GM19438 (cell line): ENCODE measurements at regions not wholly inside any gene's neighbourhood (a gene's known extent, or its start where the extent isn't known, plus 50 kb on each side); places are given as distances from the start of the nearest gene placed in this dataset.

Experiments used
- ATAC-seq: cut with Tn5 transposase; IDR thresholded peaks from one replicate; pipeline ENCODE4 v1.9.1; 2021; ENCODE audit warnings: low read depth; ENCODE audit not compliant: unreplicated experiment

DNA sequence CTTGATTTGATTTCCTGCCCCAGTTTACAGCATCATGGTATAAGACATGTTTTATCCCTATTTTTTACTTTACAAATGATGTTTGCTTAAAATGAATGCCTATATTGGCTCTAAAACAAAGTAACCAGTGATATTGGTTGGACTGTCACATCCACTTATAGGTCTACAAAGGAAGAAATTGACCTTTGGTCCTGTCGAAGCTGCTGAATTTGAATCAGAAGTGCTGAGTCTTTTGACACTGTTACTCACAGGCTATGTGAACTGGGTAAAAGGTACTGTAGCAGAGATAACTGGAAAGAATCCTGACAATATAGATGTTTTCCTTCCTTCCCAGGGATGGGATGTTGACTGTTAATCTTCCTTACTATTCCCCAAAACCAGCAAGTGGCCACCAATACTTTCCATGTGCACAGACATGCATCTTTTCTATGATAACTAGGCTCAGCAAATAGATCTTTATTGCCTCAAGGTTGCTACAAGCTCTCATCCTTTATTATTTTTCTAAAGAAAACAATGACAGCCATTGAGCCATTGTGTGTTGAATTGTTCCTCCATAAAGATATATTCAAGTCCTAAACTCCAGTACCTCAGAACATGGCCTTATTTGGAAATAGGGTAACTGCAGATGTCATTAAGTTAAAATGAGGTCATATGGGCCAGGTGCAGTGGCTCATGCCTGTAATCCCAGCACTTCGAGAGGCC is 175.9 kb upstream of the NR5A2 start:
- no peak for ATAC-seq

DNA sequence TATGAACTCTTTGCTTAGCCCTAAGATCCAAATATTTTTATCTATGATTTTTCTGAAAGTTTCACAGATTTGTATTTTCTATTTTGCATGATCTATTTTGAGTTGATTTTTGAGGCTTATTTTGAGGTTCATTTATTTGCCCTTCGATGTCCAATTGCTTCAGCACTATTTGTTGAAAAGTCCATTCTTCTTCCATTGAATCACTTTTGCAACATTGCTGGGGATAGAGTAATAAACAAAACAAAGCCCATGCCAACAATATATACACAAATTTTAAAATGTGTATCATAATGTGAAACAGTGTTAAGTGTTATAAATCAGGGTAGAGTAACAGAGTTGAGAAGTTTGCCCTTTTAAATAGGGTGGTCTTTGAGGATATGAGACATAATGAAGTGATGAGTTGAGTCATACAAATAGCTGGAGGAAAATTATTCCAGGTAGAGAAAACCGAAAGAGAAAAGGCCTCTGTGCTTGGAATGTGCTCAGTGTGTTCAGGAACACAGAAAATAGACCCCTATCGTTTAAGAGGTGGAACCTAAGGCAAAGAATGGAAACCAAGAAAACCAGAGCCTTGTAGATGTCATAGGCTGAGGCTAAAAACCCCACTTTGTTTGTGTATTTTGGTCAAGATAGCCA is 172.7 kb upstream of the NR5A2 start:
- no peak for ATAC-seq

DNA sequence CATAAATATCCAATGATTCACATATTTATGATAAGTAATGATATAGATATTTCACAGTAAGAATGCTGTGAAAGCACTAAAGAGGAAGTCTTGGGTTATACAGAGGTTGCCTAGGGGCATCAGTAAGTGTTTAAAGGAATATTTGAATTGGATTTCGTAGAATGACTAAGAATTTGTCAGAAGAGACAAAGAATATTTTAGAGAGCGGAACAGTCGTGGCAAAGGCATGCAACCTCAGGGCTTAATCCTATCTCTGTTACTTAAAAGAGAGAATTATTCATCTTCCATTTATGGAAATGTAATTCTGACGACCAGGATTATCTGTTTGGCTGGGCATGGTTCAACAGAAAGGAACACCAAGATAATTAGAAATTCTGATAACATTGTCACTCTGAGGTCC is 171.9 kb upstream of the NR5A2 start:
- ATAC-seq: no peak

DNA sequence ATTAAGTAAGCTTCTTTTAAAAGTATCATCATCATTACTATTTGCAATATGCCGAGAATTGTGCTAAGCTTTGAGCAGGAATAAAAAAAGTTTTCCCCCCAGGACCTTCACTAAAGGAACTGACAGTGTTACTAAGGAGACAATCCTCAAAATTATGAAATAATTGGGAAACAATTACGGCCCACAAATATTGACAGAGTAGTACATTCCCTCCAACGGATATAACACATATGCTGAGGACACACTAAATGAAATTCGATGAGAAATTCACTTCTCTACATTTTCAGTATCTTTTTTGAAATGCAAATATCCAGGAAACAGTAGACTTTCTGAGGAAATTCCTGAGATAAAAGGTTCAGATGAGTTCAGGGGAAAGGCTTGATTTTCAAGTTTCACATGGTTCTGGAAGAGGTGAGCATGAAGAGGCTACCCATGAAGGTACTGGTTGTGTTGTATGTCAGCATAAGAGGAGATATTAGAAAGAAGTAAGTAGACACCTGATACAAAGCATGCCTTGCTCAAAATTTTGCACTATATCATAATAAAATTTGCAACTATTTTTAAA is 171.2 kb upstream of the NR5A2 start:
- no peak for ATAC-seq

DNA sequence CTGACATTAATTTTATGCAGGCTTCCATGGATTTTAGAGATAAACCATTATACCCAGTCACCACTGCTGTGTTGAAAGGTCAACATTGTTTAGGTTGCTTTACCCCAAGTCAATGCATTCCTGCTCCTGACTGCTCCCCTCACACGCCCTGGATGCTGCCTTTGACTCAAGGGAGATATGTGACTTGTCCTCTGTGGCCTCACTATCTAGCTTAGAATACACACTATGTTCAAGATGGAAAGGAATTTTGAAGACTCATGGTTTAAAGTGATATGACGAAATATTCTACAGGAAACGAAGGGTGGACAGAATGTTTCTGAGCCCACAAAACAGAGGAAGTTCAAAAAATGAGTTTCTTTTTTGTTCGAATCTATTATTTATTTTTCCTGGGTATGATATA is 170.4 kb upstream of the NR5A2 start:
- no peak for ATAC-seq

DNA sequence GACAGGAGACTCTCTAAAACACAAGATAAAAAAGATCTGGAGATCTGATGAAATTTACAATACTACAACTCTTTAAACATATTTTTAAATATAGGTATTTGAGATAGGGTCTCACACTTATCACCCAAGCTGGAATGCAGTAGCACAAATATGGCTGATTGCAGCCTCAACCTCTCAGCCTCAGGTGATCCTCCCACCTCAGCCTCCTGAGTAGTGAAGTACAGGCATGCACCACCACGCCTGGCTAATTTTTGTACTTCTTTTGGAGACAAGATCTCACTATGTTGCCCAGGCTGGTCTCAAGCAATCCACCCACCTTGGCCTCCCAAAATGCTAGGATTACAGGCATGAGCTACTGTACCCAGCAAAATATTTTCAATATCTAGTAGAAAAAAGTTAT is 170.0 kb upstream of the NR5A2 start:
- no peak for ATAC-seq

DNA sequence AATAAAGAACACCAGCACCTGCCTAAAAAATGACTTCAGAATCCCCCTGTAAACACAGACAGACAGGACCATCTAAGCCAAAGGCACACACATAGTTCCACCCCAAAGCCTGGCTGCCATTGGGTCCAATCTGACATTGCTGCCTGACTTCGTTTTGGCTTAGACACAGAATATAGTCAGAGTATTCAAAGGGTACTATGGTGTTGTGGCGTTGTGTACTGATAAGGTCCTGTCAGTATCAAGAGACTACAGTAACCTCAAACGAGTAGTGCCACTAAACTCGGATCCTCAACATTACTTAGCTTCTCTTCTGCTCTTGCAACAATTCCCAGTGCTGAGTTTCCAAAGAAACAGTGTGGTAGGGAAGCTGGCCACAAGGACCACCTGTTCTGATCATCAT is 169.3 kb upstream of the NR5A2 start:
- no peak for ATAC-seq

DNA sequence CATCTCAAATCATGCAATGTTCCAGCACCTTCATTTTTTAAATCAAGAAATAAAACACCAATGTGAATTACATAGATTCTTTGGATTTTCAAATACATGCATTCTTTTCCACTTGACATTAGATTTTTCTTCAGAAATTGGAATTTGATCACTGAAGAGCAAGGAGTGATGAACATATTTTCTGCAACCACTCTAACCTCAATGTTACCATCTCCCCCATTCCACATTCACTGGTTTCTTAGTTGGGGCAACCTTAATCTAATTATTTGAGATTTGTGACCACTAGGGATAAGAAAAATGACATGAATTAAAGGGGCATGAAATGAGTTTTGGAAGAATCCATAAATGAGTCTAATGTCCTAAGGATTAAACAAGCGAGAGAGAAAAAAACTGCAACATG is 168.7 kb upstream of the NR5A2 start:
- ATAC-seq: no peak

DNA sequence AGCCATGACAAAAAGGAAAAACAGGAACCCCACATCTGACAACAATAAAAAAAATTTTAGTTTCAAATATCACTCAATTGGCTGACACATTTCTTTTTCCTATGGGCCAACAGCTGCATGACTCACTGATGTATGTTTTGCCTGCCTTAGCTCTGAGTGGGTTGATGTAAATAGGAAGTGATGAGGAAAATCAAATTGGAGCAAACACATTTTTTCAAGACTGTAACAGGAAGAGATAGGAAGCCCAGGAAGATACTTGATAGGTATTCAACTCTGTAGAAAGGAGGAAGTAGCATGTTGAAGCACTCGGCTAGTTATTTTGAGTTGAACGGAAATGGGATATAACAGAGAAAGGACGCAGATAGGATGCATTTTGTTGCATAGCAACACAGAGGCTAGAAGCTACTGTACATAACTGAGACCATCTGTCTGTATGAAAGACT is 168.0 kb upstream of the NR5A2 start:
- ATAC-seq: no peak

DNA sequence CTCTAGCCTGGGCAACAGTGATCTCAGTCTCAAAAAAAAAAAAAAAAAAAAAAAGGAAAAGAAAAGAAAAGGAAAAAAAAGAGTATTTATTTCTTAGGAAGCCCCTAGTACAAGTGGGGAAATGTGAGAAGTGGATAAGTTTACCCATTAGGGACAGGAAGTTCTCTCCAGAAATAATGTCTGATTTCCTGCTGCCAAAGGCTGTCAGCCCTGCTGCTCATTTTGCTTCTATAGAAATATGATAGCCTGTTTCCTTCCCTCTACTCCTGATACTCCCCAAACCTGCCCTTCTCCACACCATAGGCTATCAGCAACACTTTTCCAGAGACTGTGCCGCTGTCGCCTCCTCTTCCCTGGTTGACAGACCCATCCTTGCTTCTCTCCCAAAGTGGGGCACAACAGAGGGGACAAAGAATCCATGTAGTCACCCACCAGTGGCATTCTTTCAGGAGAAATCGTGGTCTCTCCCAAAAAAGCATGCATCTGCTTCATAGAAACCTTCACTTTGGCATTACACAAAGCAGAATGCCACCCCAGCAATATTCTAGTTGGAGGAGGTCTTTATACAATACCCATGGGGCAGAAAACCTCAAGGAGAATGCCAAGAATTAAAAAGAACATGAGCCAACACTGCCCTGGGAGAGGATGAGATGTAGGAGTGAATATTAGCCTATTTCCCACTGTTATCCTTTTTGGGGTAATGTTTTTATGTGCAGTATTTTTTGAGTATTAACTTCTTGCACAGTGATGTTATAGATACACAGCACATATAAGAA is 166.3 kb upstream of the NR5A2 start:
- no peak for ATAC-seq

DNA sequence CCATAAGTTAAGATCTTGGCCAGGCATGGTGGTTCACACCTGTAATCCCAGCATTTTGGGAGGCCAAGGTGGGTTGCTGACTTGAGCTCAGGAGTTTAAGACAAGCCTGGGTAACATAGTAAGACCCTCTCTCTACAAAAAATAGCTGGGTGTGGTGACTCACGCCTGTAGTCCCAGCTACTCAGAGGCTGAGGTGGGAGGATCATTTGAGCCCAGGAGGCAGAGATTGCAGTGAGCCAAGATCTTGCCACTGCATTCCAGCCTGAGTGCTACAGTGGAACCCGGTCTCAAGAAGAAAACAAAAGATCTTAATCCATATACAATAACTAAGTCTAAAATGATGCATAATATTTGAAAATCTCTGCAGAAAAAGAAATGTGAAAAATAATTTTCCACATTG is 165.5 kb upstream of the NR5A2 start:
- ATAC-seq: no peak

DNA sequence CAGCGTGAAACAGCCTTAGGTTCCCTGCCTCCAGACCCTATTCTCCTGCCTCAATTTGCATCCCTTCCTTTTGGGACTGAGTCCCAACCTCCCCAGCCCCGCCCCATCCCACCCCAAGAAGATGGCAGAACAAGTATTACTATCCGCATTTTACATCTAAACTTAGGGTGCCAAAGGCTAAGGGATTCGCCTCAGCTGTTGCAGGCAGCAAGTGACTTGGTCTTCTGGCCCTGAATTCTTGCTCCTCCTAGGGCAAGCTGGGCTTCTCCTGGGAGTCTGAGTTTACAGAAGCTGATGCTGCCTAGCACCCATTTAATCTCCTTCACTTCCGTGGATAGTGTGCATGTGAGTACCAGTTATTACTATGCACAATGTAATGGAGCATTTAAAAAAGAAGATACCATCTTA is 161.3 kb upstream of the NR5A2 start:
- ATAC-seq: no peak

DNA sequence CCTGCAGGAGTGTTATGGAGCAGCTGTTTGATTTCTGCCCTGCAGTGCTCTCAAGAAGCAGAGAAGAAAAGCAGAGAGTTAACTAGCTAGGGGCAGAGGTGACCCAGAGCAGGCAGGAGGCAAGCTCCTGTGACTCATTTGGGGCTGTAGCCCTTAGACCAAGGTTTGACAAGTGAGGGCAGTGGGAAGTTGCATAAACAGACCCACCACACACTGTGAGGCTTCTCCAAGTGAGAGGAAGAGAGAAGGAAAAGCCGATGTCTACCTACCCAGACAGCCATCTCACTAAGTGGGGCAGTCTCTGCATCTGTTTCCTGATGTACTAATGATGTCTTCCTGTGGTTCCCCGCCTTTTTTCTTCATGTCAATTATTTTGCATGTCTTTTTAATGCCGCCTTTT is 159.9 kb upstream of the NR5A2 start:
- ATAC-seq: no peak

DNA sequence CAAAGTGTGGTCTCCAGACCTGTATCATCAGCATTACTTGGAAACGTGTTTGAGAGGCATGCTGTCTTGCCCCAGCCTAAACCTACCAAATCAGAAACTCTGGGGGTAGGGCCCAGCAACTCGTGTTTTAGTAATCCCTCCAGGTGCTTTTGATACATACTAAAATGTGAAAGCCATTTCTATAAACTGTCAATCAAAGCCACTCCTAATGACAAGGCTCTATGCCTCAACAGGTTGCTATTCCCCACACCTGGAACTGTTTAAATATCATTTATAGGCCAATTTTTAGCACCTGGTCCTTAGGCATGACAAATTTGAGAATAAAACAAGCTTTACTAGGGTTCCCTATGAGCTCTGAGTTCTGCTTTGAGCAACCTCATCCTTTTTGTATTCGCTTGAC is 158.7 kb upstream of the NR5A2 start:
- no peak for ATAC-seq

DNA sequence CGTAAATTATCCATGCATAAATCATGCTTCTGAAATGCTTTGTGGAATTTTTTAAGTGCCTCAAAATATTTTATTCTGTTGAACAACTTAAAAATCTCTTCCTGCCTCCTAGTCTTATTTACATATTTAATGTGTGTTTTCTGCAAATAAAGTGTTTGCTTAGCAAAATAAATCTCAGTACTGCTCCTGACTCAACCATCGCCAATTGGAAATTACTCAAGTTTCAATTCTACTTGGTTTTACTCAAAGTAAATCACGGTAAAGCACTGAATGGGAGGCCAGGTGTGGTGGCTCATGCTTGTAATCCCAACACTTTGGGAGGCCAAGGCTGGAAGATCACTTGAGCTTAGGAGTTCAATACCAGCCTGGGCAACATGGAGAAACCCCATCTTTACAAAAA is 152.2 kb upstream of the NR5A2 start:
- no peak for ATAC-seq

DNA sequence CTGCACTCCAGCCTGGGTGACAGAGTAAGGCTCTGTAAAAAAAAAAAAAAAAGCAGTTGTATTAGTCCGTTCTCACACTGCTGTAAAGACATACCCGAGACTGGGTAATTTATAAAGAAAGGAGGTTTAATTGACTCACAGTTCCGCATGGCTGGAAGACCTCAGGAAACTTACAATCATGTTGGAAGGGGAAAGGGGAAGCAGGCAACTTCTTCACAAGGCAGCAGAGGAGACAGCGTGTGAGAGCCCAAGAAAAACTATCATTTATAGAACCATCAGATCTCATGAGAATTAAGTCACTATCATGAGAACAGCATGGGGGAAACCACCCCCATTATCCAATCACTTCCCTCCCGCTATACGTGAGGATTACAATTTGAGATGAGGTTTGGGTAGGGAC is 151.7 kb upstream of the NR5A2 start:
- no peak for ATAC-seq

DNA sequence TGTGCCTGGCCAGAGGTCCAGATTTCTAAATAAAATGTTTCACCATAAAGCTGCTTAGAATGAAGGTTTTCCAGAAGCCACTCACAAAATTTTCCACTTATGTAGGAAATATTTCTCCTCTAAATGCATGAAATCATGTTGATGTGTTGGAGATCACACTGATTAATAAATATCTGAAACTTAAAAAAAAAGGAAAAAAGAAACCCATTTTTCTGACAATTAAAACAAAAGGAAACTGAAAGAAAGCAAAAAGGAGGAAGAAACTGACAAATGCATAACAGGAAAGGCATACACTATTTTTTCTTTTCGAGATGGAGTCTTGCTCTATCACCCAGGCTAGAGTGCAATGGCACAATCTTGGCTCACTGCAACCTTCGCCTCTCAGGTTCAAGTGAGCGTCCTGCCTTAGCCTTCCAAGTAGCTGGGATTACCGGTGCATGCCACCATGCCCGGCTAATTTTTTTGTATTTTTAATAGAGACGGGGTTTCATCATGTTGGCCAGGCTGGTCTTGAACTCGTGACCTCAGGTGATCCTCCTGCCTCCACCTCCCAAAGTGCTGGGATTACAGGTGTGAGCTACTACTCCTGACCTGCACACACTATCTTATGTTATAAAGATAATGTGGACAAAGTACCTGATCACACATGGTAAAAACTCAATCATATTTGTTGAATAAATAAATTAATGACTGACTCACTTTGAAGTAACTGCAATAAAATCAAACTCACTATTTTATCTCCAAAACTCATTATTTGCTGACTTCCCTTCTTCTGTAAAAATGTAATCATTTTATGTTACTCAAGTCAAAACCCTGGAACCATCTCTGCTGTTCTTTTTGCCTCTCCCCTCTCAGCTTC is 149.8 kb upstream of the NR5A2 start:
- no peak for ATAC-seq

DNA sequence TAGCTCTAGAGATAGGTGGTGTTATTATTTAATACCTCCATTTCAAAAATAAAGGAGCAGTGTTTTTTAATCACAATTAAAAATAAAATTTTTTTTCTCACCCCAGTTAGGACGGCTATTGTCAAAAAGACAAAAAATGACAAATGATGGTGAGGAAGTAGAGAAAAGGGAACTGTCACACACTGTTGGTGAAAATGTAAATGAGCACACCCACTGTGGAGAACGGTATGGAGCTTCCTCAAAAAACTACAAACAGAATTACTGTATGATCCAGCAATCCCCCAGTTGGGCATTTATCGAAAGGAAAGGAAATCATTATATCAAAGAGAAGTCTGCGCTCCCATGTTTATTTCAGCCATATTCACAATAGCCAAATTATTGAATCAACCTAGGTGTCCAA is 148.7 kb upstream of the NR5A2 start:
- no peak for ATAC-seq

DNA sequence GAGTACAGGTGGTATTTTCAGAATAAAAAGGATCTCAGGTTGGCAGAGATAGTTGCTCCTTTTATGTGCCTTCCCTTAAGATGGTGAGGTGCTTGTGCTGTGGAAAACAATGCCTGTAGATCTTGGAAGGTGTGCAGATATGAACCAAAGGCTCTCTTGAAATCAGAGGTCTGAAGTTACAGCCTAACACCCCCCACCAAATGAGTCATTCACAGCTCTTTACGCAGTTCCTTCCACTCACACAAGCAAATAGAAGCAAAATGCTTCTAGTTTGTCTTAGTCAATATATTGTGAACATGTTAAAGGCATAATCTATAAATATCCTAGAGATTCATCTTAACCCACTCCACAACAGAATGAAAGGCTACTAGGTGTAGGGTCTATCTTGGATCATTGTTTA is 128.9 kb upstream of the NR5A2 start:
- no peak for ATAC-seq

DNA sequence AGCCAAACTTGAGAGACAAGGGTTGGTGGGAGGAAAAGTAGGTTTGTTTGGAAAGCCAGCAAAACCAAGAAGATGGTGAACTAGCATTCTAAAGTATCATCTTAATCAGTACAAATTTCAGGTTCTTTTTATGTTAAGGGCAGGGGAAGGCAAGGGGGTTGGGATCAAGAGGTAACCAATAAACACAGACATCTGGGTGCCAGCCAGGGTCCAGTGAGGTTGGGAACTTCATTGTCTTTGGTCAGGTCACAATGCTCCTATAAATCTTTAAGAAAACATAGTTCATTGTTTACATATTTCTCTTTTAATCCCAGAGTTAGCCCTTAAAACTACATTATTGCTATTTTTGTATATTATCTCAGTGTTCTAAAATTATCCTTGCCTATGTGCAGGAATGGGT is 126.2 kb upstream of the NR5A2 start:
- ATAC-seq: no peak

DNA sequence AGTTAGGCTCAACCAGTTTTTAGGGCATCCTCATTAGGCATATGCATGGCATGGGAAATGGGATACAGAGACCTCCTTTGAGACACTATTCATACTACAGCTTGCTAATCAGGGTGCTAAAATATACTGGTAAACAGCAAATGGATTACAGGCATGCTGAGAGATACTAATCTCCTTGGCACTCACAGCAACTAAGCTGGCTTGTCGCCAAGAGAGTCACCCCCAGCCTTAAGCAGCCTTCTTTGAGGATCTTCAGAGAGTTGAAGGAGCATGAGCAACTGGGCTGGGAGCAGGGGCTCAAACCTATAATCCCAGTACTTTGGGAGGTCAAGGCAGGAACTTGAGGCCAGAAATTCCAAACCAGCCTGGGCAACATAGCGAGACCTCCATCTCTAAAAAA is 120.1 kb upstream of the NR5A2 start:
- no peak for ATAC-seq
